ENCODE measurements at regions not wholly inside any gene's neighbourhood (a gene's known extent, or its start where the extent isn't known, plus 50 kb on each side); places are given as distances from the start of the nearest gene placed in this dataset.
"Not testable (repeated sequence)": the region's sequence is repeated elsewhere in the genome, so short reads cannot be mapped to it uniquely, and the experiment has no call there.

DNA sequence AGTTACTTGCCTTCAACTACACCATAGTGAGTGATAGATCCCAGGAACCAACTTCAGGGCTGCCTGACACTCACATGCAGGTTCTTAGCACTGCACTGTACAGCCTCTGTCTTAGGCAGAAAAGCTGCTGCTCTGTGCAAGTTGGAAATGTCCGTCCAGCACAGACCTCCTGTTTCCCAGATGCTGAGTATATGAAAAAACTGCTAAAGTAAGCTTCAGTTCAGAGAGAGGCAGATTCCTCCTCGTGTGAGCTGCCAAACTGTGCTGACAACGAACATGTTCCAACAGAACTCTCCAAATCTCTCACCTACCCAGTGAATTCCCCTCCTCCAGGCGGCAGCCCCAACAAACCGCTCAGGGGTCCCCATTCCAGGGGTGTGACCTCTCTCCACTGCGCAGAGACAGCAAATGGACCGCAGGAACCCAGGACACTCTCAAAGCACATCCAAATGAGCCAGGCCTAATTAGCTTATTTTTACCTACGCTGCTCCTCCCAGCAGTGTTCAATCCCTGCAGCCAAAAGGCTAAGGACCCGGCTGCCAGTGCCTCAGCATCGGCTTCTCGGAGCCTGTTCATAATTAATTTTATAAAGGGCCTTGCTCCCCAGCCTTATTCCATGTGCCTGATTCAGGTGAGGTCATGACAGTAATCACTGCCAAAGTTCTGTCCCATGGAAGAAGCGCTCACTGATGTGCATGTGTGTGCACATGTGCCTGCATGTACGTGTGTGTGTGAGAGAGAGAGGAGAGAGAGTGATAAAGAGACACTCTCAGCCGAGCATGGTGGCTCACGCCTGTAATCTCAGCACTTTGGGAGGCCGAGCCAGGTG, 159.5 kb upstream of the AUTS2 start:
- no peaks in the 10 kb centered on the region for H3K36me3 ChIP-seq (ENCODE audit: control insufficient read depth, insufficient read depth, low read length)
- no peaks in the 10 kb centered on the region for H3K9me3 ChIP-seq (ENCODE audit: control insufficient read depth, low read length)
- H3K27me3 ChIP-seq (ENCODE audit: control insufficient read depth, insufficient read depth, low read length), result no peaks in the 10 kb centered on the region
- H3K4me3 ChIP-seq (ENCODE audit: low read length), result no peak overlapping the region
- no peak overlapping the region for H3K9ac ChIP-seq (ENCODE audit: low read length)
- no peaks in the 10 kb centered on the region for H3K4me1 ChIP-seq (ENCODE audit: control insufficient read depth, insufficient read depth, low read length)

GRCh38 chr7:69439636-69440325, 158.5 kb upstream of the AUTS2 start:
- H3K36me3 ChIP-seq (ENCODE audit: control insufficient read depth, insufficient read depth, low read length), result no peaks in the 10 kb centered on the region
- no peaks in the 10 kb centered on the region for H3K9me3 ChIP-seq (ENCODE audit: control insufficient read depth, low read length)
- H3K4me3 ChIP-seq (ENCODE audit: low read length), result no peak overlapping the region
- H3K27me3 ChIP-seq (ENCODE audit: control insufficient read depth, insufficient read depth, low read length), result no peaks in the 10 kb centered on the region
- no peaks in the 10 kb centered on the region for H3K4me1 ChIP-seq (ENCODE audit: control insufficient read depth, insufficient read depth, low read length)
- no peak overlapping the region for H3K9ac ChIP-seq (ENCODE audit: low read length)

GRCh38 chr7:69440976-69441375, 157.3 kb upstream of the AUTS2 start:
- H3K36me3 ChIP-seq (ENCODE audit: control insufficient read depth, insufficient read depth, low read length), result no peaks in the 10 kb centered on the region
- no peaks in the 10 kb centered on the region for H3K4me1 ChIP-seq (ENCODE audit: control insufficient read depth, insufficient read depth, low read length)
- no peak overlapping the region for H3K9ac ChIP-seq (ENCODE audit: low read length)
- no peaks in the 10 kb centered on the region for H3K27me3 ChIP-seq (ENCODE audit: control insufficient read depth, insufficient read depth, low read length)
- H3K9me3 ChIP-seq (ENCODE audit: control insufficient read depth, low read length), result no peaks in the 10 kb centered on the region
- no peak overlapping the region for H3K4me3 ChIP-seq (ENCODE audit: low read length)

DNA sequence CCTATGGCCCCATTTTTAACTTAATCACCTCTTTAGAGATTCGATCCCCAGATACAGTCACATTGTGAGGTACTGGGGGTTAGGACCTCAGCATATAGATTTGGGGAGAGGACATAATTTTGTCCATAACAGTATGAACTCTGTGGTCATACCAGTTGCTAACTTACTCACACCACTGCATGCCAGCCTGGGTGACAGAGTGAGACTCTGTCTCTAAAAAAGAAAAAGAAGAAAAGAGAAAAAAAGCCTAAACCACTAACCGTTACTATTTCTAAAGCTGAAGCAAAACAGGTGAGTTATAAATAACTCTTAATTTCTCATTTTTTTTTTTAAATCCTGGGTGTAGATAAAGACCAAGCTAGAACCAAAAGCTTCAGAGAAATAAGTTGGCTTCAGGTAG, 155.1 kb upstream of the AUTS2 start:
- H3K36me3 ChIP-seq (ENCODE audit: control insufficient read depth, insufficient read depth, low read length), result no peaks in the 10 kb centered on the region
- no peaks in the 10 kb centered on the region for H3K4me1 ChIP-seq (ENCODE audit: control insufficient read depth, insufficient read depth, low read length)
- H3K9me3 ChIP-seq (ENCODE audit: control insufficient read depth, low read length), result no peaks in the 10 kb centered on the region
- H3K9ac ChIP-seq (ENCODE audit: low read length), result no peak overlapping the region
- no peaks in the 10 kb centered on the region for H3K27me3 ChIP-seq (ENCODE audit: control insufficient read depth, insufficient read depth, low read length)
- H3K4me3 ChIP-seq (ENCODE audit: low read length), result no peak overlapping the region

DNA sequence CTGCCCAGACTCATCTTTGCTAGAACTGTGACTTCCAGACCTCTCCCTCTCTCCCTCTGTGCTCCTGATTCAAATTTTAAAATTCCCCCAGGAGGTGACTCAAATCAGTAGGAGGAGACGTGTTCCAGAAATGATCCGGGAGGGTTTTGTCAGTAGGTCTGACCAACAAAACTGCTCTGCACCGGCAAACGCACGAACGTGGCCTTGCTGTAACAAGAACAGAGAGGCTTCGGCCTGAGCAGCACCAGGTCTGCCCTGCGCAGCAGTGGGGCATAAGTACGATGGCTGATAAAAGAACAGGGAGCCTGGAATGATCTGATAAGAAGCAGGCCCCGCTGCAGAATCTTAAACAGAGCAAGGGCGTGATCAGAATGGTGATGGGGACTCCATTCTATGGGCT, 152.7 kb upstream of the AUTS2 start:
- Histone ChIP-seq H3K9ac (ENCODE audit: low read length) (no peak overlapping the region), H3K36me3 (ENCODE audit: control insufficient read depth, insufficient read depth, low read length) (no peaks in the 10 kb centered on the region), H3K27me3 (ENCODE audit: control insufficient read depth, insufficient read depth, low read length) (no peaks in the 10 kb centered on the region), H3K4me1 (ENCODE audit: control insufficient read depth, insufficient read depth, low read length) (no peaks in the 10 kb centered on the region), H3K4me3 (ENCODE audit: low read length) (no peak overlapping the region), H3K9me3 (ENCODE audit: control insufficient read depth, low read length) (no peaks in the 10 kb centered on the region)

GRCh38 chr7:69446213-69446612, 152.1 kb upstream of the AUTS2 start:
- H3K4me1 ChIP-seq (ENCODE audit: control insufficient read depth, insufficient read depth, low read length); H3K9ac ChIP-seq (ENCODE audit: low read length); H3K9me3 ChIP-seq (ENCODE audit: control insufficient read depth, low read length); H3K4me3 ChIP-seq (ENCODE audit: low read length); H3K27me3 ChIP-seq (ENCODE audit: control insufficient read depth, insufficient read depth, low read length); H3K36me3 ChIP-seq (ENCODE audit: control insufficient read depth, insufficient read depth, low read length): not testable (repeated sequence)

GRCh38 chr7:69448071-69448470, 150.2 kb upstream of the AUTS2 start:
- Histone ChIP-seq H3K9me3 (ENCODE audit: control insufficient read depth, low read length) (no peaks in the 10 kb centered on the region), H3K9ac (ENCODE audit: low read length) (no peak overlapping the region), H3K27me3 (ENCODE audit: control insufficient read depth, insufficient read depth, low read length) (no peaks in the 10 kb centered on the region), H3K4me1 (ENCODE audit: control insufficient read depth, insufficient read depth, low read length) (no peaks in the 10 kb centered on the region), H3K36me3 (ENCODE audit: control insufficient read depth, insufficient read depth, low read length) (no peaks in the 10 kb centered on the region), H3K4me3 (ENCODE audit: low read length) (no peak overlapping the region)

DNA sequence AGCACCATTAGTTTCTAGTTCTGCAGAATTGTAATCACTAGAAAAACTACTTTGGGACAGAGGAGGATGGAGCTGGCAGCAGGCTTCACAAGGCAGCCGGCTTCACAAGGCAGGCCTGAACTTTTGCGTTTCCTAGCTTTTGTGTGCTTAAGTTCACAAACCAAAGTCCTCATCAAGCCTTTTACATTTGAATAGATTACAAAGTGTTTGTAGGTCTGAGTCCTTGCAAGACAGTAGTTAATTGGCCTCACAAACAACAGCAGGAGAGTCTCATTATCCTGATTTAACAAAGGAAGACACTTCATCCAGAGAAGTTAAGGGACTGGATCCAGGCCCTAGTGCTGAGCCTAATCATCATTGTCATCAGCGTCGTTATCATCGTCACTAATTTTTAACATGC, 147.8 kb upstream of the AUTS2 start:
- Histone ChIP-seq H3K36me3 (ENCODE audit: control insufficient read depth, insufficient read depth, low read length) (no peaks in the 10 kb centered on the region), H3K27me3 (ENCODE audit: control insufficient read depth, insufficient read depth, low read length) (no peaks in the 10 kb centered on the region), H3K9ac (ENCODE audit: low read length) (no peak overlapping the region), H3K4me3 (ENCODE audit: low read length) (no peak overlapping the region), H3K4me1 (ENCODE audit: control insufficient read depth, insufficient read depth, low read length) (no peaks in the 10 kb centered on the region), H3K9me3 (ENCODE audit: control insufficient read depth, low read length) (no peaks in the 10 kb centered on the region)

- no peaks in the 10 kb centered on the region for H3K9me3 ChIP-seq (ENCODE audit: control insufficient read depth, low read length)
- H3K4me1 ChIP-seq (ENCODE audit: control insufficient read depth, insufficient read depth, low read length), result no peaks in the 10 kb centered on the region
- H3K4me3 ChIP-seq (ENCODE audit: low read length), result no peak overlapping the region
- no peak overlapping the region for H3K9ac ChIP-seq (ENCODE audit: low read length)
- no peaks in the 10 kb centered on the region for H3K27me3 ChIP-seq (ENCODE audit: control insufficient read depth, insufficient read depth, low read length)
- H3K36me3 ChIP-seq (ENCODE audit: control insufficient read depth, insufficient read depth, low read length), result no peaks in the 10 kb centered on the region
Measured at GRCh38 chr7:69451715-69452114, 146.6 kb upstream of the AUTS2 start.

GRCh38 chr7:69452797-69453196, 145.5 kb upstream of the AUTS2 start:
- Histone ChIP-seq H3K4me1 (ENCODE audit: control insufficient read depth, insufficient read depth, low read length) (no peaks in the 10 kb centered on the region), H3K9ac (ENCODE audit: low read length) (no peak overlapping the region)

GRCh38 chr7:69457595-69458504, 140.4 kb upstream of the AUTS2 start:
- Histone ChIP-seq H3K9me3 (ENCODE audit: control insufficient read depth, low read length) (no peaks in the 10 kb centered on the region), H3K9ac (ENCODE audit: low read length) (no peak overlapping the region), H3K36me3 (ENCODE audit: control insufficient read depth, insufficient read depth, low read length) (no peaks in the 10 kb centered on the region), H3K4me1 (ENCODE audit: control insufficient read depth, insufficient read depth, low read length) (no peaks in the 10 kb centered on the region), H3K4me3 (ENCODE audit: low read length) (no peak overlapping the region), H3K27me3 (ENCODE audit: control insufficient read depth, insufficient read depth, low read length) (no peaks in the 10 kb centered on the region)

More at GRCh38 chr7:69452797-69453196, 145.5 kb upstream of the AUTS2 start:
- Histone ChIP-seq H3K4me3 (ENCODE audit: low read length) (no peak overlapping the region), H3K9me3 (ENCODE audit: control insufficient read depth, low read length) (no peaks in the 10 kb centered on the region), H3K36me3 (ENCODE audit: control insufficient read depth, insufficient read depth, low read length) (no peaks in the 10 kb centered on the region), H3K27me3 (ENCODE audit: control insufficient read depth, insufficient read depth, low read length) (no peaks in the 10 kb centered on the region)

DNA sequence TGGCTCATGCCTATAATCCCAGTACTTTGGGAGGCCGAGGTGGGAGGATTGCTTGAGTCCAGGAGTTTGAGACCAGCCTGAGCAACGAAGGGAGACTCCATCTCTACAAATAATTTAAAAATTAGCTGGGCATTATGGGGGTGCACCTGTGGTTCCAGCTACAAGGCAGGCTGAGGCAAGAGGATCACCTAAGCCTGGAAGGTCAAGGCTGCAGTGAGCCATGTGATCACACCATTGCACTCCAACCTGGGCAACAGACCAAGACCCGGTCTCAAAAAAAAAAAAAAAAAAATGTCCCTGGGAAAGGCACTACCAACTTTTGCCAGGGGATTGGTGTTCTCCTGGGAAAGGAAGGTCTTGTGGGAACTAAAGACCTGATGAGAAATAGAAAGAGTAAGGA, 134.2 kb upstream of the AUTS2 start:
- no peaks in the 10 kb centered on the region for H3K27me3 ChIP-seq (ENCODE audit: control insufficient read depth, insufficient read depth, low read length)
- no peaks in the 10 kb centered on the region for H3K36me3 ChIP-seq (ENCODE audit: control insufficient read depth, insufficient read depth, low read length)
- H3K4me3 ChIP-seq (ENCODE audit: low read length), result no peak overlapping the region
- no peaks in the 10 kb centered on the region for H3K9me3 ChIP-seq (ENCODE audit: control insufficient read depth, low read length)
- no peak overlapping the region for H3K9ac ChIP-seq (ENCODE audit: low read length)
- H3K4me1 ChIP-seq (ENCODE audit: control insufficient read depth, insufficient read depth, low read length), result no peaks in the 10 kb centered on the region
